SK-N-SH (cell line): ENCODE measurements at regions not wholly inside any gene's neighbourhood (a gene's known extent, or its start where the extent isn't known, plus 50 kb on each side); places are given as distances from the start of the nearest gene placed in this dataset.

ENCODE experiments used
- CTCF ChIA-PET: fragments of 300-600, 350-600 bp; formaldehyde crosslinking; extraction: SDS; loops from one replicate; lab custom pipeline; 2021; lab: Yijun Ruan, JAX
- POLR2A ChIA-PET: fragments of 350-600 bp; sonication (Branson Sonifier 250); formaldehyde crosslinking; extraction: SDS; loops from one replicate; lab custom pipeline; 2020; ENCODE audit warnings: antibody characterized with exemption, inconsistent platforms; lab: Yijun Ruan, JAX
- DNase-seq: peaks from one replicate; pipeline ENCODE4 v3.0.0; 2012
- H2AFZ ChIP-seq: fragments of 200-600 bp; sonication (generic); 2 replicates; pipeline ENCODE4 v1.8.1; 2016; ENCODE audit warnings: antibody characterized with exemption, mild to moderate bottlenecking, low read depth
- H3F3A ChIP-seq: fragments of 200-600 bp; sonication (generic); replicated peaks from 2 replicates; pipeline ENCODE3; 2016; ENCODE audit warnings: antibody characterized with exemption, mild to moderate bottlenecking; ENCODE audit not compliant: insufficient read depth
- H3K27ac ChIP-seq, 2 experiments: fragments of 200-500 bp in 1 of 2; fragments of 200-600 bp in 1 of 2; sonication (Bioruptor generic) in 1 of 2; sonication (generic), shearing (Covaris generic) in 1 of 2; 2 replicates each; pipeline versions ENCODE4 v1.5.1 to v1.6.1; 2014 to 2016; ENCODE audit warnings: low read depth in 2 of 2, inconsistent platforms in 1 of 2, low read length in 1 of 2, mild to moderate bottlenecking in 1 of 2, mixed read lengths in 1 of 2
- H3K27me3 ChIP-seq: fragments of 200-600 bp; sonication (generic), shearing (Covaris generic); 2 replicates; pipeline ENCODE4 v1.6.1; 2016; ENCODE audit warnings: mixed run types; ENCODE audit not compliant: insufficient read depth
- H3K36me3 ChIP-seq, 2 experiments: fragments of 200-500 bp in 1 of 2; fragments of 200-600 bp in 1 of 2; sonication (Bioruptor generic) in 1 of 2; sonication (generic) in 1 of 2; replicated peaks in 1 of 2; 2 replicates each; pipeline versions ENCODE3 to v1.5.1; 2014 to 2016; ENCODE audit warnings: low read length in 1 of 2, mild to moderate bottlenecking in 1 of 2; ENCODE audit not compliant: insufficient read depth in 2 of 2, control insufficient read depth in 1 of 2
- H3K4me1 ChIP-seq, 2 experiments: fragments of 200-500 bp in 1 of 2; fragments of 200-600 bp in 1 of 2; sonication (Bioruptor generic) in 1 of 2; sonication (generic), shearing (Covaris generic) in 1 of 2; 2 replicates each; pipeline versions ENCODE4 v1.5.1 to v1.6.1; 2014 to 2016; ENCODE audit warnings: low read depth in 1 of 2, low read length in 1 of 2, mixed run types in 1 of 2; ENCODE audit not compliant: insufficient read depth in 2 of 2, control insufficient read depth in 1 of 2
- H3K4me2 ChIP-seq: fragments of 200-600 bp; sonication (generic), shearing (Covaris generic); 2 replicates; pipeline ENCODE4 v1.6.1; 2017; ENCODE audit warnings: mixed run types
- H3K4me3 ChIP-seq, 2 experiments: fragments of 200-500 bp in 1 of 2; fragments of 200-600 bp in 1 of 2; sonication (Bioruptor generic) in 1 of 2; sonication (generic), shearing (Covaris generic) in 1 of 2; 2 replicates each; pipeline versions ENCODE4 v1.5.1 to v1.8.1; 2014 to 2016; ENCODE audit warnings: low read depth in 2 of 2, inconsistent platforms in 1 of 2, low read length in 1 of 2, mild to moderate bottlenecking in 1 of 2, mixed read lengths in 1 of 2, moderate library complexity in 1 of 2
- H3K79me2 ChIP-seq: fragments of 200-600 bp; sonication (generic); 2 replicates; pipeline ENCODE4 v1.8.1; 2017; ENCODE audit warnings: mild to moderate bottlenecking; ENCODE audit not compliant: insufficient read depth
- H3K9ac ChIP-seq: fragments of 200-600 bp; sonication (generic); 2 replicates; pipeline ENCODE4 v1.6.1; 2017; ENCODE audit warnings: mixed run types
- H3K9me2 ChIP-seq: fragments of 200-600 bp; sonication (generic); 2 replicates; pipeline ENCODE4 v1.6.1; 2017; ENCODE audit warnings: mixed run types
- H3K9me3 ChIP-seq: fragments of 200-600 bp; sonication (generic); 2 replicates; pipeline ENCODE4 v1.6.1; 2017; ENCODE audit warnings: mixed run types, mild to moderate bottlenecking, moderate library complexity
- H4K20me1 ChIP-seq: fragments of 200-600 bp; sonication (generic); 2 replicates; pipeline ENCODE4 v1.6.1; 2017; ENCODE audit warnings: mild to moderate bottlenecking, mixed run types; ENCODE audit not compliant: insufficient read depth
- CHD2 ChIP-seq: fragments of 150-350 bp; IDR thresholded peaks from 2 replicates; pipeline ENCODE4 v1.6.1; 2018; ENCODE audit warnings: low read length; ENCODE audit not compliant: partially characterized antibody
- ELF1 ChIP-seq: IDR thresholded peaks from 2 replicates; pipeline ENCODE4 v1.4.0; 2012
- EZH2phosphoT487 ChIP-seq: fragments of 200-600 bp; sonication (generic); IDR thresholded peaks from 2 replicates; pipeline ENCODE4 v1.6.1; 2017; ENCODE audit warnings: low read depth, mixed run types, mild to moderate bottlenecking, antibody characterized with exemption, moderate library complexity, borderline replicate concordance
- FOSL2 ChIP-seq: IDR thresholded peaks from 2 replicates; pipeline ENCODE4 v1.4.0; 2012; ENCODE audit warnings: low read depth, mild to moderate bottlenecking, moderate library complexity, borderline replicate concordance
- GABPA ChIP-seq: IDR thresholded peaks from 2 replicates; pipeline ENCODE4 v1.4.0; 2012; ENCODE audit warnings: low read depth, mild to moderate bottlenecking
- IRF3 ChIP-seq: fragments of 150-350 bp; IDR thresholded peaks from 2 replicates; pipeline ENCODE4 v1.6.1; 2016; ENCODE audit warnings: mild to moderate bottlenecking, low read depth, low read length
- MEF2A ChIP-seq: IDR thresholded peaks from 2 replicates; pipeline ENCODE4 v1.4.0; 2012; ENCODE audit warnings: low read depth, borderline replicate concordance
- MXI1 ChIP-seq: IDR thresholded peaks from 2 replicates; pipeline ENCODE4 v1.6.1; 2012; ENCODE audit warnings: mild to moderate bottlenecking, low read depth, low read length, improper control_type of control experiment
- NFIC ChIP-seq: IDR thresholded peaks from 2 replicates; pipeline ENCODE4 v1.4.0; 2012; ENCODE audit warnings: borderline replicate concordance
- NRF1 ChIP-seq: IDR thresholded peaks from 2 replicates; pipeline ENCODE4 v1.6.1; 2012; ENCODE audit warnings: low read depth, mild to moderate bottlenecking, low read length
- POLR2AphosphoS5 ChIP-seq: IDR thresholded peaks from 2 replicates; pipeline ENCODE4 v1.6.1; 2012; ENCODE audit warnings: low read depth, low read length
- RFX5 ChIP-seq: IDR thresholded peaks from 2 replicates; pipeline ENCODE4 v1.6.1; 2012; ENCODE audit warnings: mild to moderate bottlenecking, improper control_type of control experiment, low read length
- TCF12 ChIP-seq: IDR thresholded peaks from 2 replicates; pipeline ENCODE4 v1.4.0; 2012
- USF1 ChIP-seq: IDR thresholded peaks from 2 replicates; pipeline ENCODE4 v1.4.0; 2012; ENCODE audit warnings: low read depth, borderline replicate concordance
- YY1 ChIP-seq: IDR thresholded peaks from 2 replicates; pipeline ENCODE4 v1.4.0; 2012; ENCODE audit warnings: low read depth, mild to moderate bottlenecking
- WGBS: methylation state at CpG from one replicate; pipeline ENCODE4 v1.1.6; 2017; ENCODE audit warnings: low lambda C conversion rate; 5-methylcytosine and 5-hydroxymethylcytosine counted together
- TF ChIP-seq, protein P1 (sequence below): IDR thresholded peaks from 2 replicates; pipeline ENCODE4 v1.4.0; 2012; ENCODE audit warnings: low read depth, borderline replicate concordance
- TF ChIP-seq, protein P2 (sequence below): fragments of 150-350 bp; IDR thresholded peaks from 2 replicates; pipeline ENCODE4 v1.6.1; 2017; ENCODE audit warnings: antibody characterized with exemption, low read length, low read depth, borderline replicate concordance

DNA sequence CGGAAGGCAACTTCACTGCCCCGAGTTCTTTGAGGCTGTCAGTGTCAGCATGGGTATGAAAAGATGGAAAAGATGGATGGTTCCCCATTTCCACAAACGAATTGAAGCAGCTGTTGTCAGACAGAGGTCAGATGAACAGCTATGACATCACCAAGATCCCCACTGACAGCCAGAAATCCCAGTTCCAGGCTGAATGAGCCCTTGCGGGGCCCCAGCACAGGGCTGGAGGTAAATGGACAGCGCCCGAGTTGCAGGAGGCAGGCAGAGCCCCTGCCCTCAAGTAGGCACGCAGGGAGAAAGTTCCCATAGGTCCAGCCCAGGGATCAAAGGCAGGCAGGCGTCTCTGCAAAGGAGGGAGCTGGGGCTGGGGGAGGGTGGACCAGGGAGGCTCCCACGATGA, 169.5 kb upstream of the AGAP1 start:
- Histone ChIP-seq H3K27me3 (no peaks in the 10 kb centered on the region; the same call in 1 of the 2 replicates), H3K36me3 (no peaks in the 10 kb centered on the region), H3F3A (no peaks in the 10 kb centered on the region), H3K9me3 (no peaks in the 10 kb centered on the region), H3K27ac (no peak overlapping the region), H4K20me1 (no peaks in the 10 kb centered on the region), H3K9me2 (no peaks in the 10 kb centered on the region), H2AFZ (no peak overlapping the region), H3K4me1 (no peaks in the 10 kb centered on the region; a peak in 1 of 4 replicates), H3K79me2 (no peaks in the 10 kb centered on the region), H3K4me2 (no peak overlapping the region), H3K9ac (no peak overlapping the region), H3K4me3 (no peak overlapping the region)
- DNase-seq = no peak
- 43% methylated on average over 8 of the region's 9 CpGs for WGBS
- CTCF ChIA-PET = no interaction called here
- no peak for TF ChIP-seq MXI1
- TF ChIP-seq POLR2AphosphoS5 = no peak
- TF ChIP-seq YY1 = no peak
- TF ChIP-seq, protein P1, sequence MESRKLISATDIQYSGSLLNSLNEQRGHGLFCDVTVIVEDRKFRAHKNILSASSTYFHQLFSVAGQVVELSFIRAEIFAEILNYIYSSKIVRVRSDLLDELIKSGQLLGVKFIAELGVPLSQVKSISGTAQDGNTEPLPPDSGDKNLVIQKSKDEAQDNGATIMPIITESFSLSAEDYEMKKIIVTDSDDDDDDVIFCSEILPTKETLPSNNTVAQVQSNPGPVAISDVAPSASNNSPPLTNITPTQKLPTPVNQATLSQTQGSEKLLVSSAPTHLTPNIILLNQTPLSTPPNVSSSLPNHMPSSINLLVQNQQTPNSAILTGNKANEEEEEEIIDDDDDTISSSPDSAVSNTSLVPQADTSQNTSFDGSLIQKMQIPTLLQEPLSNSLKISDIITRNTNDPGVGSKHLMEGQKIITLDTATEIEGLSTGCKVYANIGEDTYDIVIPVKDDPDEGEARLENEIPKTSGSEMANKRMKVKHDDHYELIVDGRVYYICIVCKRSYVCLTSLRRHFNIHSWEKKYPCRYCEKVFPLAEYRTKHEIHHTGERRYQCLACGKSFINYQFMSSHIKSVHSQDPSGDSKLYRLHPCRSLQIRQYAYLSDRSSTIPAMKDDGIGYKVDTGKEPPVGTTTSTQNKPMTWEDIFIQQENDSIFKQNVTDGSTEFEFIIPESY = no peak
- no peak for TF ChIP-seq USF1
- no peak for TF ChIP-seq CHD2
- TF ChIP-seq EZH2phosphoT487 = no peak
- no peak for TF ChIP-seq IRF3
- no peak for TF ChIP-seq RFX5
- TF ChIP-seq MEF2A = no peak
- no peak for TF ChIP-seq FOSL2
- no peak for TF ChIP-seq GABPA
- no peak for TF ChIP-seq TCF12
- TF ChIP-seq NFIC = no peak
- no peak for TF ChIP-seq NRF1
- no peak for TF ChIP-seq ELF1
- TF ChIP-seq, protein P2, sequence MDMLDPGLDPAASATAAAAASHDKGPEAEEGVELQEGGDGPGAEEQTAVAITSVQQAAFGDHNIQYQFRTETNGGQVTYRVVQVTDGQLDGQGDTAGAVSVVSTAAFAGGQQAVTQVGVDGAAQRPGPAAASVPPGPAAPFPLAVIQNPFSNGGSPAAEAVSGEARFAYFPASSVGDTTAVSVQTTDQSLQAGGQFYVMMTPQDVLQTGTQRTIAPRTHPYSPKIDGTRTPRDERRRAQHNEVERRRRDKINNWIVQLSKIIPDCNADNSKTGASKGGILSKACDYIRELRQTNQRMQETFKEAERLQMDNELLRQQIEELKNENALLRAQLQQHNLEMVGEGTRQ = no peak
- POLR2A ChIA-PET = no interaction called here
